ENCODE measurements at regions not wholly inside any gene's neighbourhood (a gene's known extent, or its start where the extent isn't known, plus 50 kb on each side); places are given as distances from the start of the nearest gene placed in this dataset.

- Histone ChIP-seq H3K79me2 (ENCODE audit: control insufficient read depth, low read length) (no peaks in the 10 kb centered on the region), H3K9me3 (ENCODE audit: control insufficient read depth, insufficient read depth, low read length) (no peaks in the 10 kb centered on the region), H3K27ac (ENCODE audit: low read depth, low read length) (no peak overlapping the region), H3K36me3 (ENCODE audit: control insufficient read depth, low read length) (no peaks in the 10 kb centered on the region), H4K20me1 (ENCODE audit: control insufficient read depth, insufficient read depth, low read depth, low read length) (no peaks in the 10 kb centered on the region), H3K4me3 (ENCODE audit: low read length) (no peak overlapping the region), H3F3A (ENCODE audit: control insufficient read depth, insufficient read depth) (no peaks in the 10 kb centered on the region), H3K4me1 (ENCODE audit: control insufficient read depth, low read length) (no peaks in the 10 kb centered on the region), H3K9me2 (replicated peaks; ENCODE audit: control insufficient read depth, low read length) (no peaks in the 10 kb centered on the region), H3K4me2 (ENCODE audit: low read length) (no peak overlapping the region), H3K27me3 (ENCODE audit: control insufficient read depth, low read length) (no peaks in the 10 kb centered on the region)
- TF ChIP-seq CTCF (IDR thresholded peaks at IDR 0.05; ENCODE audit: low read depth, low read length, poor library complexity, severe bottlenecking) (no peak), EZH2phosphoT487 (IDR thresholded peaks at IDR 0.05; ENCODE audit: borderline replicate concordance, low read length) (no peak)
These were observed 290.7 kb downstream of the NFIB start for GRCh38 chr9:14023285-14023684.

- Histone ChIP-seq H3K4me3 (ENCODE audit: low read length) (no peak overlapping the region), H3K9me2 (replicated peaks; ENCODE audit: control insufficient read depth, low read length) (no peaks in the 10 kb centered on the region), H3K27ac (ENCODE audit: low read depth, low read length) (no peak overlapping the region), H3K79me2 (ENCODE audit: control insufficient read depth, low read length) (no peaks in the 10 kb centered on the region), H4K20me1 (ENCODE audit: control insufficient read depth, insufficient read depth, low read depth, low read length) (no peaks in the 10 kb centered on the region), H3F3A (ENCODE audit: control insufficient read depth, insufficient read depth) (no peaks in the 10 kb centered on the region), H3K4me1 (ENCODE audit: control insufficient read depth, low read length) (no peaks in the 10 kb centered on the region), H3K36me3 (ENCODE audit: control insufficient read depth, low read length) (no peaks in the 10 kb centered on the region), H3K9me3 (ENCODE audit: control insufficient read depth, insufficient read depth, low read length) (no peaks in the 10 kb centered on the region), H3K27me3 (ENCODE audit: control insufficient read depth, low read length) (no peaks in the 10 kb centered on the region), H3K4me2 (ENCODE audit: low read length) (no peak overlapping the region)
- TF ChIP-seq CTCF (IDR thresholded peaks at IDR 0.05; ENCODE audit: low read depth, low read length, poor library complexity, severe bottlenecking) (no peak), EZH2phosphoT487 (IDR thresholded peaks at IDR 0.05; ENCODE audit: borderline replicate concordance, low read length) (no peak)
These were observed 291.9 kb downstream of the NFIB start for GRCh38 chr9:14021871-14022525.

- Histone ChIP-seq H3K79me2 (ENCODE audit: control insufficient read depth, low read length) (no peaks in the 10 kb centered on the region), H3F3A (ENCODE audit: control insufficient read depth, insufficient read depth) (no peaks in the 10 kb centered on the region), H3K27ac (ENCODE audit: low read depth, low read length) (no peak overlapping the region), H3K9me3 (ENCODE audit: control insufficient read depth, insufficient read depth, low read length) (no peaks in the 10 kb centered on the region), H3K4me2 (ENCODE audit: low read length) (no peak overlapping the region), H3K4me3 (ENCODE audit: low read length) (no peak overlapping the region), H3K27me3 (ENCODE audit: control insufficient read depth, low read length) (no peaks in the 10 kb centered on the region), H3K9me2 (replicated peaks; ENCODE audit: control insufficient read depth, low read length) (no peaks in the 10 kb centered on the region), H4K20me1 (ENCODE audit: control insufficient read depth, insufficient read depth, low read depth, low read length) (no peaks in the 10 kb centered on the region), H3K4me1 (ENCODE audit: control insufficient read depth, low read length) (no peaks in the 10 kb centered on the region), H3K36me3 (ENCODE audit: control insufficient read depth, low read length) (no peaks in the 10 kb centered on the region)
- TF ChIP-seq CTCF (IDR thresholded peaks at IDR 0.05; ENCODE audit: low read depth, low read length, poor library complexity, severe bottlenecking), result no peak
- no peak for TF ChIP-seq EZH2phosphoT487 (IDR thresholded peaks at IDR 0.05; ENCODE audit: borderline replicate concordance, low read length)
These were observed 295.9 kb downstream of the NFIB start for GRCh38 chr9:14018081-14018480.

All from DOHH2 (cell line).